Retina (tissue), 1 donor: ENCODE measurements at regions not wholly inside any gene's neighbourhood (a gene's known extent, or its start where the extent isn't known, plus 50 kb on each side); places are given as distances from the start of the nearest gene placed in this dataset.
A peak's percentile ranks its signal among the peaks of the same experiment; 100 is the strongest.
"Not testable (repeated sequence)": the region's sequence is repeated elsewhere in the genome, so short reads cannot be mapped to it uniquely, and the experiment has no call there.

Experiments used
- DNase-seq: peaks from one replicate; pipeline ENCODE4 v3.0.0-alpha.2; 2016

GRCh38 chr5:167050568-167051401 is 1240.7 kb upstream of the WWC1 start:
- no peak for DNase-seq

GRCh38 chr5:167051402-167051768 is 1240.1 kb upstream of the WWC1 start:
- no peak for DNase-seq

DNA sequence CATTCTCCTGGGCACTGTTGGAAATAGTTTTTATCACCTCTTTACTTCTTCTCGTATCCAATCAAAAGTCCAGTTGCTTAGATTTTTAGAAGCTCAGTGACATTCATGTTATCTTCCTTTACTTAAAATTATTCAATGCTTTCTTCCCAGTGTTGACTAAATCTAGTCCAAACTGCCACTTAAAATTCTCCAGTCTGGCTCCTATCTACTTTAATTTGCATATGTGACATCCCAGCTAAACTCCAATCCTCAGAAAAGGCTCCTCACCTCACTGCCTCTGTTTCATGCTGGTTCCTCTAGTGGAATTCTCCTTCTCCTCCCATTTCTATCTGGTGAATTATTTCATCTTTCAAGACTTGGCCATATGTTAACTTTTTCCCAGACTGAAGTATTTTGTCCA is 1238.7 kb upstream of the WWC1 start:
- DNase-seq: no peak

DNA sequence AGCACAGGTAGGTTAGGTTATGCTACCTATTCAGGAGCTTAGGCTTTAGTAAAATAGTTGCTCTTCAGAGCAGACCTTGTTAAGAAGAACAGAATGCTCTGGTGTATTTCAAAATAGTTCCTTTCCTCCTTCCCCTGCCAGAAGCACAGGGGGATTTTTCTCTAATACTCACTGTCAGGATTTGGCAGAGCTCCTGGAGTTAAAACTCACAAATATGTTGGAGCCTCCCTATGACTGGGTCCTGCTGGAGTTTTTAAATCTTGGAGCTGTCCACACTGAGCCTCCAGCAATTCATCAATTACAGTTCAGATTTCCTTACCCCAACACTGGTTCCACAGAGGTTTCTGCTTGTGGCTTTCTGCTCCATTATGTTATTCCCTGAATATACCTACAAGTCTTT is 1233.8 kb upstream of the WWC1 start:
- no peak for DNase-seq

- no peak for DNase-seq
These were observed 1229.8 kb upstream of the WWC1 start for GRCh38 chr5:167061695-167062094.

DNA sequence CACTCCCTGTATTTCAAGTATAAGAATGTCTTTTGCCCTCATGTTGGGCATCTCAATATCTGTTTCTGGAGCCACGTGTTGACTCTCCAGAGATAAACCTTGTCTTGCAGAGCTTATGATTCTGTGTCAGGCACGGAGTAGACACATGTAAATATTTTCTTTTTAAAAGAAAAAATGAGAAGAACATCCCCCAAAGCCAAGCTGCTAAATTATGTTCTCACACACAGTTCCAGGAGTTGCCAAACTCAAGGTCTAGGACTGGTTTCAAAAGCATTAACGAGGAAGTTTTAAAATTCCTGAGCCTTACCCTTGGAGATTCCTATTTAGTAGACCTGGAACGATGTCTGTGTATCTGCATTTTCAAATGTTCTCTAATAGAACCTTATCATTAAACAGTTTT is 1228.3 kb upstream of the WWC1 start:
- no peak for DNase-seq

DNA sequence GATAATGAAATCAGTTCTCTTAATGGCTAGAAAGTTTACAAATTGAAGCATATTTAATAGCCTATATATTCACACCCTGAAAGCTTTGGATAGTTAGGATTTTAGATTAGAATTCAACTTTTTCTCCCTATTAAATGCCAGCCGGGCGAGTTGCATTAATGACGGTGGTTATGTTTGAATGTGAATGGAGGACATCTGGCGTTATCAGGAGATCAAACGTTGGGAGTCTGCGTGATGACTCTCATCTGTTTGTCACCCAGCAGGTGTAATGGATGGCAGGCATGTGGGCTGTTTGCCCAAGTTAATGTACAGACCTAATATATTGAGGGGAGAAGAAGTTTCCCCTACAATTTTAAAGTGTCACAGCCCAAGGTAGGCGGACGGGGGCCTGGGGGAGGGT is 1227.7 kb upstream of the WWC1 start:
- peak; percentile 24 for DNase-seq

GRCh38 chr5:167064198-167064776 is 1227.2 kb upstream of the WWC1 start:
- DNase-seq: peak; percentile 44

GRCh38 chr5:167065794-167066193 is 1225.7 kb upstream of the WWC1 start:
- peak; percentile 50 for DNase-seq

DNA sequence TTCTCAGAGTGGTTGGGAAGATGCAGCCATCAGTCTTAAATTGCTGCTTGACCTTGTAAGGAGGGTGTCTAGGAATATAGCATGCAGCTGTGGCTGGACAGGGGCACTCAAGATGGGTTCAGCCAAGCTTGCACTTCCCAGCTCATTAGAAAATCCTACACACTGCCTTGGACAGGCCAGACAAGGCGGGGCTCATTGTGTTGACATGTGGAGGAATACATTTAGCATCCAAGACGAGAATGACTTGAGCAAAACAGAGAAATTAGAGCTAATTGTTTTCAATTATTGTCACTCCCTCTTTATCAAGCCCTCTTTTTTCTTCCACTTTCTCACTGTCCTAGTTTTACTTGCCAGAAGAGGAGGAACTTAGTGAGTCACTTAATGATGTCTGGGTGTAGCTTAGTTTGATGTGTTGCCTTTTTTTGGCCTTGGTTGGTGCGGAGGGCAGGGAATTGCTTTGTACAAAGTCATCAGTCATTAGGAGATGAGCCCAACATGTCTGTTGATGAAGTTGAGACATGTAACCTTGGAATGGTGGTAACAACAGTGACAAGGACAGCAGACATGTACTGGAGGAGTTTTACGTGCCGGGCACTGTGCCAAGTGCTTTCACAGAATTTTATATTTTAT is 1219.3 kb upstream of the WWC1 start:
- DNase-seq: peak; percentile 55

GRCh38 chr5:167081561-167081960 is 1209.9 kb upstream of the WWC1 start:
- no peak for DNase-seq

- no peak for DNase-seq
These were observed 1194.6 kb upstream of the WWC1 start for GRCh38 chr5:167096816-167097215.

- no peak for DNase-seq
These were observed 1187.1 kb upstream of the WWC1 start for GRCh38 chr5:167104351-167104750.

DNA sequence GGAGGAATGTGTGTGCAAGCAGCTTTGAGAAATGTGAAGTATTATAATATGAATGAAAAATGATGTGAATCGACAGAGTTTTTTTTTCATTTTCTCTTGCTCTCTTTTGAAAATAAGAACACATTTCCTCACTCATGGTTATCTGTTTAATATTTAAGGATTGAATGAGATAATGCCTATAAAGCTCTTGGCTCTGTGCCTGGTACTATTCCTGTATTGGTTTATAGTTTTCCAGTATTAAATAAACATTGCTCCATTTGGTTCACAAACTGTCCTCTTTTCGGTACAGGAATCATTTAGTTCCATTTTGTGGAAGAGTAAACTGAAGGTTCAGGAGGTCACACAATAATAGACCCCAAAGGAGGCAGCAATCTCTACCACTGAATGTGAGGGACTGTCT is 1185.5 kb upstream of the WWC1 start:
- DNase-seq: no peak

GRCh38 chr5:167107684-167108083 is 1183.8 kb upstream of the WWC1 start:
- no peak for DNase-seq

DNA sequence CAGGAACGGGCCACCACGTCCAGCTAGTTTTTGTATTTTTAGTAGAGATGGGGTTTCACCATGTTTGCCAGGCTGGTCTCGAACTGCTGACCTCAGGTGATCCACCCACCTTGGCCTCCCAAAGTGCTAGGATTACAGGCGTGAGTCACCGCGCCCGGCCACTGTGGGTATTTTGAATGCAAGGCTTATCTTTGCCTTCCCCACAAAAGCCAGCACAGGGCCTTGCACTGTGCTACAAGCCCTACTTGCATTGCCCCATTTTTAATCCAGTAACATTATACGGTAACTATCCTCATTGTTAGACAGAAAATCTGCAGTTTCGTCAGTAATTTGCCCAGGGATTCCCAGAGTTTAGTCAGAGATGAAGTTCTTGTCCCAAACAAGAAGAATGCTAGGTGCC is 1183.2 kb upstream of the WWC1 start:
- not testable (repeated sequence) for DNase-seq

DNA sequence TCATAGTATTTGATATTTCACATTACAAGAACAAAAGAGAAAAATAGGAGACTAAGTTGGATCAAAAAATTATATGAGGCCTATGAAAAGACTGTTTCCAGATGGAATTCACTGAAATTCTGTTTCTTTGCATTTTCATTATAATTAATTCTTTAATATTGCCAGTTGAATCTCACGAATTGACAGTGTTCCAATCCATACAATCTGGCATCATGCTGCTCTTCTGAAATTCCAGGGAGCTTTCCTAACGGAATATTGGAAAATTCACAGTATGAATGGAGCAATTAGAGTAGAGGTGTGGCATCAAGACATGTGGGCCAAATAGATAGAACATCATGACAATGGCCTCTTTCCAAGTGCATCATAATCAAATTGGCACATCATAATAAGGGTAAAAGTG is 1178.9 kb upstream of the WWC1 start:
- DNase-seq: no peak

DNA sequence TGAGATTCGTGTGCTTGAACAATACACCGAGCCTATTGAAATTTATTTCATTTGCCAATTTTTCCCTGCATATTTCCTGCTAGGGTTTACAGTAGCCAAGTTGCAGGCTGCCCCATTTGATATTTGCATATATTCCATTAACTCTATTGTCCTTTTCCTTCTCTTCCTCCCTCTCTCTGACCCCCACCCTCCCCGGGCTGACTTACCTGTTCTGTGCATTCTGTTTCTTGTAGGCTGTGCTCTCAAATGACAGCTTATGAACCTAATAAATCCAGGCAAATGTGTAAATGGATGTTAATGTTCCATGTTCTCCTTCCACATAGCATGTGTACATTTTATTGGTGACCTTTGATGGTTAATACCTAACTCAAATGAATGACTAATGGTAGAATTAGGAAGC is 1169.2 kb upstream of the WWC1 start:
- no peak for DNase-seq

DNA sequence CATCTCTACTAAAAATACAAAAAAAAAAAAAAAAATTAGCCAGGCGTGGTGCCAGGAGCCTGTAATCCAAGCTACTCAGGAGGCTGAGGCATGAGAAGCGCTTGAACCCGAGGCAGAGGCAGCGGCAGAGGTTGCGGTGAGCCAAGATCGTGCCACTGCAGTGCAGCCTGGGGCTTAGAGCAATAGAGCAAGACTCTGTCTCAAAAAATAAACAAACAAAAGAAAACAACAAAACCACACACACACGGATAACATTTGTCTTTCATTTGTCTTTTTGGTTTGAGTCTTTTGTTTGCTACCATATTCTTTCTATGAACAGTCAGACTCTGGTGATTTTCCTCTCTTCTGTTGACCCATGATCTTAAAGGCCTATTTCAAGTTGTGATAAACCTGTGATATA is 1168.3 kb upstream of the WWC1 start:
- DNase-seq: no peak

DNA sequence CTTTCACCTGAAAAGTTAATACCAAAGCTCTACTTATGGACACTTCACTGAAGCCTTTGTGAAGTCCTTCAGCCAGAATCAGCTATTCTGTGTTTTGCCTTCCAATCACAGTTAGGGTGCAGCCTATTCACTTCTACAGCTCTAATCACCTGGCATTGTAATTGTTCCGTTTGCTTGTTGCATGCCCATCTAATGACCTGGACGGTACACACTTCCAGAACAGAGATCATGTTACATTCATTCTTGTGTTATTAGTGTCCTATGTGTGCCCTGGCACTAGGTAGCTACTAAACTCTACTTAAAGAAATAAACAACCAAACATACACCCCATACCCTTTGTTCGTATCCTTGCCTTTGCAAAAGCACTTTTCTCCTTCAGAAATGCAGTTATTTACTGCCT is 1162.9 kb upstream of the WWC1 start:
- no peak for DNase-seq

DNA sequence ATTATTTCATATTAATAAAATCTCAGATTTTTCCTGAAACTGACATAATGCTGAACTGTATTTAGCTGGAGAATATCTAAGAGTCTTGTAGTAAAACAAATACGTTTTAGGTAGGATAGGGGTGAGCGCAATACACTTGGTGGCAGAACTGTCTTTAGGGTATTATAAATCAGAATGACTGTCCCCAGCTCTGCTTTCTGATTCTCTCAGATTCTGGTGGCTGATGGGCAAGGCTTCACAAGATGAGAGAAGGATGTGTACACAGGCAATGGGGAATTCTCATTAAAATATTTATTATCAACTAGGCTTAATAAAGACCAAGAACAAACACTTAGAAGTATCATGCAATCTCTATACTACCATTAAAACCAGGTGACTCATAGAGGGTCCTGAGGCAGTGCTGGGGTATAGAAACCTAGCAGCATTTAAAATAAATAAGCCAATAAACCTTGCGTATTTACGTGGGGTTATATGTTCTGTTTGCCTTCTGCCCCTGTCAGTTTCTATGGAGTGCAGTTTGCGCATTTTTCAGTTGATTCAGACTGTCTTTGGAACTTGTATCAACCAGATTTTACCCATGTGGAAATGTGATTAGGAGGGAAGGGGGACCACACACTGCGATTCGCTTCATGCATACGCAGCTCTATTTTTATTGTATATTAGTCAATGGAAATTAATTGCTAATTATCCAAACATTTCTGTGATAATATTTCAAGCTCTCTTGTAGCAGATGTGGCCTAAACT is 1150.7 kb upstream of the WWC1 start:
- no peak for DNase-seq

DNA sequence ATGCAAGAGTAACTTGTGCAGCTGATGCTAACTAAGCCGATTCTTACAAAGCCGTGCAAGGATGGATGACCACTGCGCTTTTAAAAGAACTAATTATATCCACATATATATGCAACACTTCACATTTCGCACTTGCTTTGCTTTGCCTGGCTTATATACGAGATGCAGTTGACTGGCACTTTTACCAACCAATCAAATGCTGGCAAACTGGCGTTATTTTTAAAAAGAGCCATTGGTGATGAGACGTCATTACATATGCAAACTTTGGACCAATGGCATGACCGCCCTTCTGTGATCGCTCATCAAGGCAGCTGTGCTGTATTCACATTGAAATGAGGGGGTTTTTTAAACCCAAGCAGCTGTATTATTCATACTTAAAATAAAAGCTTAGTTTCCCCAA is 1147.7 kb upstream of the WWC1 start:
- no peak for DNase-seq

DNA sequence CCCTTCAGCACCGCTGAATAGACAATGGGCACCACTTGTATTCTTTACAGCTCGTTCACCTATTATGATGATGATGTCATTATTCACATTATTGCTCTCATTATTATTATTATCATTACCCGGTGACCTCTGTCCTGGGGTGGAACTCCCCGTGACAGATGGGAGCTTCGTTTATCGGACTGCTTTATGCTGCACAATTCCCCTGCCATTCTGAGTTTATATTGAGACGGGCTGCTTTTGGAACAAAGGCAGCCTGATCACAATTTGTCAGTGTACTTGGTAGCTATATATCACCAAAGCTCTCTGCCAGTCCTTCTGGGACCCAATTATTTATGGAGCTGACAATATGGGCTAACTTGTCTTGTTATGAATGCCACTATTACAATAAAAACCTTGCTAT is 1145.6 kb upstream of the WWC1 start:
- DNase-seq: peak; percentile 74

GRCh38 chr5:167147879-167148278 is 1143.6 kb upstream of the WWC1 start:
- DNase-seq: no peak
